H1 (cell line): ENCODE measurements at regions not wholly inside any gene's neighbourhood (a gene's known extent, or its start where the extent isn't known, plus 50 kb on each side); places are given as distances from the start of the nearest gene placed in this dataset.

Source experiments
- CTCF ChIA-PET: fragments of 300-600 bp; sonication (Branson Sonifier 250); formaldehyde crosslinking; loops from one replicate; lab custom pipeline; 2021; ENCODE audit not compliant: partially characterized antibody; lab: Charles Lee
- POLR2A ChIA-PET: fragments of 300-600 bp; sonication (Branson Sonifier 250); formaldehyde crosslinking; loops from one replicate; lab custom pipeline; 2021; ENCODE audit warnings: inconsistent platforms; ENCODE audit not compliant: partially characterized antibody; lab: Charles Lee
- DNase-seq, 2 experiments: peaks; one replicate each; pipeline versions ENCODE4 v3.0.0 to v3.0.0-alpha.2; 2010 to 2022; ENCODE audit warnings: low spot score in 2 of 2, low read depth in 1 of 2, mixed read lengths in 1 of 2
- FAIRE-seq: peaks from 2 replicates; lab custom pipeline; 2011; peaks lifted over from hg19 to GRCh38; lab: Jason Lieb, UNC
- H2AFZ ChIP-seq: 2 replicates; pipeline ENCODE4 v1.8.1; 2012; ENCODE audit warnings: low read length, inconsistent platforms
- H2AK5ac ChIP-seq: 2 replicates; pipeline ENCODE4 v1.6.1; 2013; ENCODE audit warnings: low read depth, low read length
- H2BK120ac ChIP-seq: replicated peaks from 2 replicates; pipeline ENCODE3; 2013; ENCODE audit warnings: low read depth, low read length, inconsistent platforms
- H2BK12ac ChIP-seq: 2 replicates; pipeline ENCODE4 v1.6.1; 2013; ENCODE audit warnings: low read depth, low read length
- H2BK15ac ChIP-seq: 2 replicates; pipeline ENCODE4 v1.6.1; 2013; ENCODE audit warnings: low read length
- H2BK20ac ChIP-seq: 2 replicates; pipeline ENCODE4 v1.6.1; 2013; ENCODE audit warnings: low read length
- H2BK5ac ChIP-seq: 2 replicates; pipeline ENCODE4 v1.6.1; 2013; ENCODE audit warnings: low read depth, low read length
- H3K14ac ChIP-seq: 2 replicates; pipeline ENCODE4 v1.6.1; 2013; ENCODE audit warnings: inconsistent platforms; ENCODE audit not compliant: insufficient read length
- H3K18ac ChIP-seq: 2 replicates; pipeline ENCODE4 v1.6.1; 2013; ENCODE audit warnings: low read length; ENCODE audit errors: extremely low read depth
- H3K23ac ChIP-seq: 2 replicates; pipeline ENCODE4 v1.6.1; 2013; ENCODE audit warnings: inconsistent platforms; ENCODE audit not compliant: insufficient read length
- H3K23me2 ChIP-seq: 2 replicates; pipeline ENCODE4 v1.6.1; 2013; ENCODE audit warnings: low read depth, low read length
- H3K27ac ChIP-seq: 2 replicates; pipeline ENCODE4 v1.6.1; 2011; ENCODE audit warnings: low read depth, low read length, inconsistent platforms
- H3K27me3 ChIP-seq, 4 experiments: replicated peaks in 1 of 4; 1 replicate in 1 of 4; 2 replicates in 3 of 4; pipeline versions ENCODE4 v1.6.1 to v1.8.1; 2011 to 2013; ENCODE audit warnings: low read length in 3 of 4, mild to moderate bottlenecking in 3 of 4, inconsistent platforms in 2 of 4, mixed read lengths in 2 of 4, moderate library complexity in 1 of 4; ENCODE audit not compliant: control insufficient read depth in 3 of 4, insufficient read depth in 3 of 4; ENCODE audit errors: extremely low read depth in 1 of 4
- H3K36me3 ChIP-seq, 4 experiments: 2 replicates each; pipeline versions ENCODE4 v1.6.1 to v1.8.1; 2011 to 2013; ENCODE audit warnings: mild to moderate bottlenecking in 4 of 4, low read length in 3 of 4, moderate library complexity in 2 of 4, control low read depth in 1 of 4, inconsistent platforms in 1 of 4; ENCODE audit not compliant: insufficient read depth in 4 of 4, control insufficient read depth in 2 of 4
- H3K4ac ChIP-seq: replicated peaks from 2 replicates; pipeline ENCODE3; 2013; ENCODE audit warnings: low read length, low read depth, mixed read lengths, inconsistent platforms; ENCODE audit not compliant: insufficient read length
- H3K4me1 ChIP-seq, 4 experiments: replicated peaks in 1 of 4; 1 replicate in 1 of 4; 2 replicates in 3 of 4; pipeline versions ENCODE4 v1.6.1 to v1.8.1; 2011 to 2013; ENCODE audit warnings: low read length in 3 of 4, inconsistent platforms in 2 of 4, mixed read lengths in 1 of 4; ENCODE audit not compliant: insufficient read depth in 4 of 4, control insufficient read depth in 3 of 4
- H3K4me2 ChIP-seq, 2 experiments: 2 replicates each; pipeline versions ENCODE4 v1.6.1 to v1.8.1; 2011 to 2013; ENCODE audit warnings: low read depth in 2 of 2, low read length in 2 of 2, control low read depth in 1 of 2, inconsistent platforms in 1 of 2, mild to moderate bottlenecking in 1 of 2; ENCODE audit not compliant: insufficient read depth in 1 of 2
- H3K4me3 ChIP-seq, 4 experiments: fragments of 200-600, 300-600 bp in 1 of 4; sonication (generic), shearing (Covaris generic), sonication (Bioruptor Twin) in 1 of 4; 2 replicates each; pipeline versions ENCODE4 v1.5.1 to v1.8.1; 2011 to 2016; ENCODE audit warnings: low read length in 4 of 4, low read depth in 3 of 4, control low read depth in 2 of 4, inconsistent platforms in 2 of 4, mild to moderate bottlenecking in 2 of 4, mixed read lengths in 1 of 4, moderate library complexity in 1 of 4; ENCODE audit not compliant: insufficient read depth in 2 of 4; ENCODE audit errors: extremely low read depth in 1 of 4
- H3K56ac ChIP-seq: replicated peaks from 2 replicates; pipeline ENCODE3; 2013; ENCODE audit warnings: low read depth, mild to moderate bottlenecking, mixed read lengths, low read length, inconsistent platforms; ENCODE audit not compliant: insufficient read length
- H3K79me1 ChIP-seq: 2 replicates; pipeline ENCODE4 v1.6.1; 2013; ENCODE audit warnings: low read depth, low read length, control low read depth
- H3K79me2 ChIP-seq, 2 experiments: 2 replicates each; pipeline versions ENCODE4 v1.6.1 to v1.8.1; 2012 to 2013; ENCODE audit warnings: low read length in 2 of 2, mild to moderate bottlenecking in 2 of 2, inconsistent platforms in 1 of 2; ENCODE audit not compliant: insufficient read depth in 2 of 2, control insufficient read depth in 1 of 2
- H3K9ac ChIP-seq, 4 experiments: replicated peaks in 1 of 4; 1 replicate in 1 of 4; 2 replicates in 3 of 4; pipeline versions ENCODE4 v1.6.1 to v1.8.1; 2011 to 2013; ENCODE audit warnings: low read depth in 3 of 4, low read length in 3 of 4, control low read depth in 2 of 4, mild to moderate bottlenecking in 2 of 4, moderate library complexity in 2 of 4, inconsistent platforms in 1 of 4; ENCODE audit errors: extremely low read depth in 1 of 4
- H3K9me3 ChIP-seq, 2 experiments: 2 replicates each; pipeline versions ENCODE4 v1.6.1 to v1.8.1; 2012 to 2013; ENCODE audit warnings: mild to moderate bottlenecking in 2 of 2, moderate library complexity in 2 of 2, control low read depth in 1 of 2, inconsistent platforms in 1 of 2, low read depth in 1 of 2, low read length in 1 of 2, mixed read lengths in 1 of 2; ENCODE audit not compliant: insufficient read depth in 2 of 2
- H4K20me1 ChIP-seq, 2 experiments: replicated peaks in 1 of 2; 2 replicates each; pipeline versions ENCODE3 to v1.8.1; 2011 to 2013; ENCODE audit warnings: inconsistent platforms in 2 of 2, low read length in 2 of 2, mild to moderate bottlenecking in 1 of 2; ENCODE audit not compliant: insufficient read depth in 2 of 2, control insufficient read depth in 1 of 2
- H4K5ac ChIP-seq: 2 replicates; pipeline ENCODE4 v1.6.1; 2013; ENCODE audit warnings: low read length, low read depth, mixed read lengths, inconsistent platforms; ENCODE audit not compliant: insufficient read length
- H4K8ac ChIP-seq: 2 replicates; pipeline ENCODE4 v1.8.0; 2013; ENCODE audit warnings: mild to moderate bottlenecking, moderate library complexity, low read length, inconsistent platforms; ENCODE audit not compliant: insufficient read depth; ENCODE audit errors: extremely low read depth
- H4K91ac ChIP-seq: replicated peaks from 2 replicates; pipeline ENCODE3; 2013; ENCODE audit warnings: low read length, mixed read lengths, inconsistent platforms; ENCODE audit not compliant: insufficient read length
- EGR1 ChIP-seq: IDR thresholded peaks from 2 replicates; pipeline ENCODE4 v1.6.1; 2011; ENCODE audit warnings: low read depth, low read length, borderline replicate concordance
- EZH2 ChIP-seq: fragments of 200-600 bp; sonication (generic); IDR thresholded peaks from 2 replicates; pipeline ENCODE4 v1.7.1; 2012; ENCODE audit warnings: low read depth, mild to moderate bottlenecking, moderate library complexity, low read length, inconsistent platforms; ENCODE audit not compliant: severe bottlenecking
- JUN ChIP-seq: IDR thresholded peaks from 2 replicates; pipeline ENCODE4 v1.6.1; 2011; ENCODE audit warnings: low read depth, mild to moderate bottlenecking, improper control_type of control experiment, low read length
- SAP30 ChIP-seq: fragments of 300-600 bp; sonication (generic); IDR thresholded peaks from 2 replicates; pipeline ENCODE4 v1.7.1; 2012; ENCODE audit warnings: low read length, moderate library complexity, mild to moderate bottlenecking, inconsistent platforms; ENCODE audit not compliant: insufficient read depth, insufficient replicate concordance
- SP2 ChIP-seq: IDR thresholded peaks from 2 replicates; pipeline ENCODE4 v1.6.1; 2012; ENCODE audit warnings: mild to moderate bottlenecking, low read length, inconsistent platforms
- YY1 ChIP-seq: IDR thresholded peaks from 2 replicates; pipeline ENCODE4 v1.6.1; 2011; ENCODE audit warnings: low read depth, mild to moderate bottlenecking, low read length
- ZNF274 ChIP-seq: IDR thresholded peaks from 2 replicates; pipeline ENCODE4 v1.7.0; 2012; ENCODE audit warnings: low read length, borderline replicate concordance; ENCODE audit errors: extremely low read depth
- WGBS, 2 experiments: shearing (Covaris generic) in 1 of 2; methylation state at CpG; one replicate each; pipeline versions ENCODE4 v1.1.6 to v1.1.7; 2013 to 2015; ENCODE audit warnings: low lambda C conversion rate in 2 of 2, mixed read lengths in 2 of 2, inconsistent platforms in 1 of 2, low coverage in 1 of 2, missing lambda C conversion rate in 1 of 2; ENCODE audit not compliant: insufficient replicate concordance in 2 of 2, insufficient coverage in 1 of 2, insufficient read length in 1 of 2; ENCODE audit errors: extremely low coverage in 1 of 2, missing lambda C conversion rate in 1 of 2; 5-methylcytosine and 5-hydroxymethylcytosine counted together

- H3K27ac ChIP-seq = no peak overlapping the region
- POLR2A ChIA-PET = no interaction called here
Measured at GRCh38 chr7:63037242-63037641, 961.4 kb upstream of the ZNF722 start.

More at GRCh38 chr7:63037242-63037641, 961.4 kb upstream of the ZNF722 start:
- Histone ChIP-seq H3K4ac (no peak overlapping the region), H2AFZ (no peak overlapping the region), H2BK12ac (no peak overlapping the region), H3K79me1 (no peaks in the 10 kb centered on the region), H2BK20ac (no peak overlapping the region), H4K8ac (no peak overlapping the region), H3K9me3 (peaks cover 65 to 93% of the 10 kb centered on the region in 2 experiments), H4K20me1 (no peaks in the 10 kb centered on the region), H3K23me2 (no peaks in the 10 kb centered on the region), H3K14ac (no peak overlapping the region), H4K91ac (no peak overlapping the region), H3K56ac (no peak overlapping the region), H2BK15ac (no peak overlapping the region), H3K4me3 (no peak overlapping the region), H2BK120ac (no peak overlapping the region), H3K27me3 (no peaks in the 10 kb centered on the region), H2AK5ac (no peak overlapping the region), H4K5ac (no peak overlapping the region), H3K18ac (no peak overlapping the region), H3K79me2 (no peaks in the 10 kb centered on the region), H2BK5ac (no peak overlapping the region), H3K9ac (no peak overlapping the region), H3K4me1 (no peaks in the 10 kb centered on the region), H3K4me2 (no peak overlapping the region), H3K36me3 (no peaks in the 10 kb centered on the region), H3K23ac (no peak overlapping the region)
- CTCF ChIA-PET = no interaction called here
- TF ChIP-seq SAP30 = no peak
- no peak for TF ChIP-seq EZH2
- no peak for TF ChIP-seq YY1
- TF ChIP-seq SP2 = no peak
- TF ChIP-seq JUN = no peak
- no peak for TF ChIP-seq ZNF274
- TF ChIP-seq EGR1 = no peak
- FAIRE-seq (no peak), DNase-seq (no peak)
- WGBS, 2 experiments = 81% methylated on average over 5 of the region's 6 CpGs; no CpG with 5 or more reads in 1 of the 2 experiments
